Sigmoid colon (tissue), 4 donors: ENCODE measurements at regions not wholly inside any gene's neighbourhood (a gene's known extent, or its start where the extent isn't known, plus 50 kb on each side); places are given as distances from the start of the nearest gene placed in this dataset.

ENCODE experiments used
- CTCF ChIP-seq, 4 experiments: fragments of 450-650 bp in 3 of 4; fragments of 200-600 bp in 1 of 4; IDR thresholded peaks; one replicate each; pipeline ENCODE4 v1.5.1; 2016 to 2019; ENCODE audit warnings: antibody characterized with exemption in 4 of 4, mild to moderate bottlenecking in 3 of 4, moderate library complexity in 2 of 4
- POLR2AphosphoS5 ChIP-seq, 4 donors: sonication (generic); formaldehyde crosslinking; IDR thresholded peaks; one replicate each; pipeline ENCODE4 v1.6.1; 2017; ENCODE audit warnings: antibody characterized with exemption in 4 of 4

- no peak for TF ChIP-seq CTCF (IDR thresholded peaks at IDR 0.05)
- TF ChIP-seq POLR2AphosphoS5 (IDR thresholded peaks at IDR 0.05): no peak
These were observed 73.3 kb downstream of the SNRPE start for GRCh38 chr1:203934651-203935050.
